ENCODE measurements at regions not wholly inside any gene's neighbourhood (a gene's known extent, or its start where the extent isn't known, plus 50 kb on each side); places are given as distances from the start of the nearest gene placed in this dataset.
"Not testable (repeated sequence)": the region's sequence is repeated elsewhere in the genome, so short reads cannot be mapped to it uniquely, and the experiment has no call there.

DNA sequence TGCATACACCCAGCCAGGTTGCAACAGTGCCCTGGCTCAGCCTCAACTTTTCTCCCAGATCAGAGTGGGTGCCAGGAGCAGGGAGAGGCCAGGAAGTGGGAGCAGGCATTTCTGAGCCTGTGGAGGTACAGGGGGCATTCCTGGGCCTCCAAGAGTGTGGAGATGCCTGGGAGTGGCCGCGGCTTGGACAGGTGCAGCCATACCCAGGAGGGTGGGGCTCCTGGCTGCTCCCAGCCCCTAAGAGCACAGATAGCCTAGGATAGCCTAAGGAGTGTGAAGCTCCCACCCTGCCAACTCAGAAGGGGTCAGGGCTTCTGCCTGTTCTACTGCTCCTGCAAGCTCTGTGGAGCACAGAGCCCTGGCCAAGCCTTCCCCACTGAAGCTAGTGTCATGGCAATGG lies 543.4 kb downstream of the RPL10L start:
- Histone ChIP-seq H3K9ac (ENCODE audit: low read length) (no peak overlapping the region), H3K79me2 (ENCODE audit: insufficient read depth, low read length) (no peaks in the 10 kb centered on the region), H2AFZ (ENCODE audit: low read depth, low read length, severe bottlenecking) (no peak overlapping the region), H3K4me2 (ENCODE audit: low read depth, low read length, poor library complexity, severe bottlenecking) (no peak overlapping the region), H3K27ac (ENCODE audit: low read depth, low read length) (no peak overlapping the region), H3K27me3 (ENCODE audit: low read length) (no peaks in the 10 kb centered on the region), H3F3A (ENCODE audit: insufficient read depth) (no peaks in the 10 kb centered on the region), H3K36me3 (ENCODE audit: low read length) (0 out of 2 replicates have a peak, but pooled peaks cover 5% of the 10 kb centered on the region), H3K9me3 (ENCODE audit: insufficient read depth, low read length) (peaks cover 21% of the 10 kb centered on the region; the same call in 1 of the 2 replicates), H4K20me1 (ENCODE audit: low read depth, low read length) (no peaks in the 10 kb centered on the region), H3K4me3 (ENCODE audit: insufficient read depth, low read length, poor library complexity, severe bottlenecking) (no peak overlapping the region), H3K9me2 (replicated peaks; ENCODE audit: insufficient read depth, low read length) (no peaks in the 10 kb centered on the region)
- no peak for TF ChIP-seq EZH2phosphoT487 (conservative IDR thresholded peaks at IDR 0.05; ENCODE audit: low read length)
- no peak for TF ChIP-seq CTCF (IDR thresholded peaks at IDR 0.05; ENCODE audit: insufficient read depth, low read length, poor library complexity, severe bottlenecking)

GRCh38 chr14:46100901-46101300 lies 550.7 kb downstream of the RPL10L start:
- H3K27ac ChIP-seq (ENCODE audit: low read depth, low read length); H2AFZ ChIP-seq (ENCODE audit: low read depth, low read length, severe bottlenecking); H3K9me3 ChIP-seq (ENCODE audit: insufficient read depth, low read length); H3F3A ChIP-seq (ENCODE audit: insufficient read depth); H3K9me2 ChIP-seq (replicated peaks; ENCODE audit: insufficient read depth, low read length); H3K4me3 ChIP-seq (ENCODE audit: insufficient read depth, low read length, poor library complexity, severe bottlenecking); H3K79me2 ChIP-seq (ENCODE audit: insufficient read depth, low read length); H3K9ac ChIP-seq (ENCODE audit: low read length); H3K36me3 ChIP-seq (ENCODE audit: low read length); H4K20me1 ChIP-seq (ENCODE audit: low read depth, low read length); H3K27me3 ChIP-seq (ENCODE audit: low read length); H3K4me2 ChIP-seq (ENCODE audit: low read depth, low read length, poor library complexity, severe bottlenecking): not testable (repeated sequence)

DNA sequence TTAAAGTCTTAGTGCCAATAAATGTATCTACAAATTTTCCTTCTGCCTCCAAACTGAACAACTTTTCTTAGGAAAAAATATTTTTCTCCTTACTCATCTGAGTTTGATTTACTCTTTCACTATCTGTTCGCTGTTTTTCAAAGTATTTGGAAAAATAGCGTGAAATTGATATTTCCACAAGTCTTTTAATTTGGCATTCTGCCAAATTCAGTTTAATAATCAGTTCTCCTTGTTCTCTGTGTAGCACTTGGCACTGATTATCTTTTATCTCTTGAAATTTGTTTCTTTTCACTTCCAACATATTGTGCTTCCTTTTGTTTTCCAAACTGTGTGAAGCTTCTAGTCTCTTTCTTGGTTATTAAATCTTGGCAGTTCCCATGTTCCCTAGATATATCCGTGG lies 559.8 kb downstream of the RPL10L start:
- Histone ChIP-seq H3K4me2 (ENCODE audit: low read depth, low read length, poor library complexity, severe bottlenecking) (no peak overlapping the region), H3K27me3 (ENCODE audit: low read length) (no peaks in the 10 kb centered on the region), H3K9ac (ENCODE audit: low read length) (no peak overlapping the region), H3K9me3 (ENCODE audit: insufficient read depth, low read length) (no peaks in the 10 kb centered on the region), H3K79me2 (ENCODE audit: insufficient read depth, low read length) (no peaks in the 10 kb centered on the region), H3K27ac (ENCODE audit: low read depth, low read length) (no peak overlapping the region), H3K36me3 (ENCODE audit: low read length) (no peaks in the 10 kb centered on the region), H3F3A (ENCODE audit: insufficient read depth) (no peaks in the 10 kb centered on the region), H3K9me2 (replicated peaks; ENCODE audit: insufficient read depth, low read length) (no peaks in the 10 kb centered on the region), H3K4me3 (ENCODE audit: insufficient read depth, low read length, poor library complexity, severe bottlenecking) (no peak overlapping the region), H4K20me1 (ENCODE audit: low read depth, low read length) (no peaks in the 10 kb centered on the region), H2AFZ (ENCODE audit: low read depth, low read length, severe bottlenecking) (no peak overlapping the region)
- no peak for TF ChIP-seq EZH2phosphoT487 (conservative IDR thresholded peaks at IDR 0.05; ENCODE audit: low read length)
- no peak for TF ChIP-seq CTCF (IDR thresholded peaks at IDR 0.05; ENCODE audit: insufficient read depth, low read length, poor library complexity, severe bottlenecking)

DNA sequence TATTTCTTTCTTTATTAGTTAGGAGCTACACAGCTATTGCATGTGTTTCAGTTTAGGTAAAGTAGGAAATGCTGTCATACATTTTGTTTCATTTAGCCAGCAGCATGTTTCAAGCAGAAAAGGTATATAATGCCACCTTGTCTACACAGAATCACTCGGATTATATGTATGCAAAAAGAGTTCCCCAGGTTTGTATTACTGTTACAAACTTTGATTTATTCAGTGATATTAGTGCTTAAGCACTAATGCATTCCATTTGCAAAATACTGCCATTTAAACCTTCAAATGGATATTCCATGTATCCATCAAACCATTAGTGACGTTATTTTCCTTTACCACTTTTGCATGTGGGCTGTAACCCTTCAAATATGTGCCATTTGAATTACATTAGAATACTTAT lies 564.0 kb downstream of the RPL10L start:
- H3K9me3 ChIP-seq (ENCODE audit: insufficient read depth, low read length) = peaks cover 6% of the 10 kb centered on the region; the same call in 1 of the 2 replicates
- no peaks in the 10 kb centered on the region for H4K20me1 ChIP-seq (ENCODE audit: low read depth, low read length)
- TF ChIP-seq CTCF (IDR thresholded peaks at IDR 0.05; ENCODE audit: insufficient read depth, low read length, poor library complexity, severe bottlenecking) = no peak
- no peak for TF ChIP-seq EZH2phosphoT487 (conservative IDR thresholded peaks at IDR 0.05; ENCODE audit: low read length)
- no peaks in the 10 kb centered on the region for H3K79me2 ChIP-seq (ENCODE audit: insufficient read depth, low read length)
- no peak overlapping the region for H3K27ac ChIP-seq (ENCODE audit: low read depth, low read length)
- H3K4me3 ChIP-seq (ENCODE audit: insufficient read depth, low read length, poor library complexity, severe bottlenecking) = no peak overlapping the region
- no peaks in the 10 kb centered on the region for H3K9me2 ChIP-seq (replicated peaks; ENCODE audit: insufficient read depth, low read length)
- no peaks in the 10 kb centered on the region for H3K36me3 ChIP-seq (ENCODE audit: low read length)
- H2AFZ ChIP-seq (ENCODE audit: low read depth, low read length, severe bottlenecking) = no peak overlapping the region
- H3K4me2 ChIP-seq (ENCODE audit: low read depth, low read length, poor library complexity, severe bottlenecking) = no peak overlapping the region
- no peaks in the 10 kb centered on the region for H3K27me3 ChIP-seq (ENCODE audit: low read length)
- H3F3A ChIP-seq (ENCODE audit: insufficient read depth) = no peaks in the 10 kb centered on the region
- no peak overlapping the region for H3K9ac ChIP-seq (ENCODE audit: low read length)
